Left hindlimb (tissue), 1 donor: ENCODE measurements at regions not wholly inside any gene's neighbourhood (a gene's known extent, or its start where the extent isn't known, plus 50 kb on each side); places are given as distances from the start of the nearest gene placed in this dataset.
"Not testable (repeated sequence)": the region's sequence is repeated elsewhere in the genome, so short reads cannot be mapped to it uniquely, and the experiment has no call there.

ENCODE experiments used
- DNase-seq: peaks from one replicate; pipeline ENCODE4 v3.0.0-alpha.2; 2018

- DNase-seq: not testable (repeated sequence)
These were observed 72.1 kb downstream of the OGFRL1 start for GRCh38 chr6:71360556-71361335.

DNA sequence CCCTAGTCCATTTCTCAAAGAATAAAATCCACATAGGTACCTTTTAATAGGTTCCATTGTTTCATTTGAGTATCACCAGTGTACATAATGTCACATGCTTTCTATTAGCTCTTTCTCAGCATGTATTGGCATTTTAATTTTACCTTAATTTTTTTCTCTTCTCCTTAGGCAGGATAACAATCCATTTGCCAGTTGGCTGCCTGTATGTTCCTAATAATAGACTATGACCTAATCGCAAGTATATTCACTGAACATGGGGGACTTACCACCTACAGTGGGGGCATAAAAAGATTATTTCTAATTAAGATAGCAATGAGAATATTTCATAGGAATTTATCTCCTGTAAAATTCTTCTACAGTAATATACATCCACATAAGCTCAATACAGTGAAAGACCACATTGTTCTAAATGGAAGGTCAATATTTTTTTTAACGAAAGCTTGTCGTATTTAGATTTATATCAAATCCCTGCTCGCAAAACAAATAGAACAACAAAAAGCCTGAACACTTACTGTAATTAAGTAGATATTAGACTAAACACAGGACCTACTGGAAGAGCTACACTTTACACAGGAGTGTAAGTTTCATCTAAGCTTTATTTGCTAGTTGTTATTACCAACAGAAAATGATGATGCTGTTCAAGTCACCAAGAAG, 76.4 kb downstream of the OGFRL1 start:
- DNase-seq: no peak

GRCh38 chr6:71367756-71368155, 79.1 kb downstream of the OGFRL1 start:
- DNase-seq: no peak

GRCh38 chr6:71368284-71368683, 79.7 kb downstream of the OGFRL1 start:
- DNase-seq: no peak

GRCh38 chr6:71371559-71371958, 82.9 kb downstream of the OGFRL1 start:
- no peak for DNase-seq

DNA sequence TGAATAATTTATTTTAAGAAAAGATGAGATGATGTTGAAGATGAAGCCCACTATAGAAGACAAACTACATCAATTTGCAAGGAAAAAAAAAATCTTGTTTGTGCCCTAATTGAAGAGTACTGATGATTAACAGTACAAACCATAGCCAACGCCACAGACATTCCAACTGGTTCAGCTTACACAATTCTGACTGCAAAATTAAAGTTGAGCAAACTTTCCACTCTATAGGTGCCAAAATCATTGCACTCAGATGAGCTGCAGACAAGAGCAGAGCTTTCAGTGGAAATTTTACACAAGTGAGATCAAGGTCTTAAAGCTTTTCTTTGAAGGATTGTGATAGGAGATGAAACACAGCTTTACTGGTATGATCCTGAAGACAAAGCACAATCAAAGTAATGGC, 85.3 kb downstream of the OGFRL1 start:
- DNase-seq: no peak

GRCh38 chr6:71375676-71376075, 87.1 kb downstream of the OGFRL1 start:
- no peak for DNase-seq

GRCh38 chr6:71376830-71377229, 88.2 kb downstream of the OGFRL1 start:
- no peak for DNase-seq

DNA sequence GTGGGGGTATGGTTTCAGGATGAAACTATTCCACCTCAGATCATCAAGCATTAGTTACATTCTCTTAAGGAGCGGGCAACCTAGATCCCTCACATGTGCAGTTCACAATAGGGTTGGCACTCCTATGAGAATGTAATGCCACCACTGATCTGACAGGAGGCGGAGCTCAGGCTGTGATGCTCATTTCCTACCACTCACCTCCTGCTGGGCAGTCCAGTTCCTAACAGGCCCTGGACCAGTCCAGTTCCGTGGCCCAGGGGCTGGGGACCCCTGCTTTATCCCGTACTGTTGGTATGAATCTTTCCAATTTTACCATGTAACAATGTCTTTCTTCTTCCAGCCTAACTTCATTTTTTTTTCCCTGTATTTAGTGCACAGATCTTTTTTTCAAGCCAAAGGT, 94.9 kb downstream of the OGFRL1 start:
- DNase-seq: no peak

GRCh38 chr6:71383901-71384489, 95.4 kb downstream of the OGFRL1 start:
- DNase-seq: no peak

GRCh38 chr6:71385111-71385822, 96.7 kb downstream of the OGFRL1 start:
- DNase-seq: no peak

DNA sequence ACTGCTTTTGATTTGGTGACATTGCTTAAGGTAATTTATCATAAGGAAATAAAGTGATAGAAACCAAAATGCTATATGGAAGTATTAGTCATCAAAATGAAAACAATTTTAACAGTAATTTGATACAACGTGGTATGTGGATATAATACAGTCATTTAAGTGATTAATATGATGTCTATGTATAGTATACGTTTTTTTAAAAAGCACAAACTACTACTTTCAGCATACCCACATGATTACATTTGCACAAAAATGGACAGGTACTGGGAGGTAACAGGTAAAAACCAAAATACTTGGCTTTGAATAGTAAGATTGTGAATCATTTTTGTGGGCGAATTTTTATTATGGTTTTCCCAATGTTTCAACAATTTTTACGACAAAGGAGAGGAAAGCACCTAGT, 97.6 kb downstream of the OGFRL1 start:
- DNase-seq: no peak

DNA sequence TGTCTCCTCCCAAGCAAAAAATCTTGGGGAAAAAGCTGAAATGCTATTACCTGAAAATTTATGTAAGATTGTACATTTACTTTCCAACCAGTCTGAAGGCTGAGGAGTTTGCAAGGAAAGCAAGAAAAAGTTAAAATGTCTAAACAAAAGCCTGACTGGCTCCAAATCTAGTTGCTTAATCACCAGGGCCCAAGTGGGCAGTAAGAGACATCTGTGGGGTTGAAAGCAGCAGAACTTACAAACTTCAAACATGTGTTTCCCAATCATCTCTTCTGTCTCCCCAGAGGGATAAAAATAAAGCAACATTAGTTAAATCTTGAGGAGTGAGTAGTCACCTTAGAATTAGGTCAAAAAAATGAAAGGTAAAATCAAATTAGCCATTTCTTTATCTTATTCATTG, 98.6 kb downstream of the OGFRL1 start:
- DNase-seq: no peak

DNA sequence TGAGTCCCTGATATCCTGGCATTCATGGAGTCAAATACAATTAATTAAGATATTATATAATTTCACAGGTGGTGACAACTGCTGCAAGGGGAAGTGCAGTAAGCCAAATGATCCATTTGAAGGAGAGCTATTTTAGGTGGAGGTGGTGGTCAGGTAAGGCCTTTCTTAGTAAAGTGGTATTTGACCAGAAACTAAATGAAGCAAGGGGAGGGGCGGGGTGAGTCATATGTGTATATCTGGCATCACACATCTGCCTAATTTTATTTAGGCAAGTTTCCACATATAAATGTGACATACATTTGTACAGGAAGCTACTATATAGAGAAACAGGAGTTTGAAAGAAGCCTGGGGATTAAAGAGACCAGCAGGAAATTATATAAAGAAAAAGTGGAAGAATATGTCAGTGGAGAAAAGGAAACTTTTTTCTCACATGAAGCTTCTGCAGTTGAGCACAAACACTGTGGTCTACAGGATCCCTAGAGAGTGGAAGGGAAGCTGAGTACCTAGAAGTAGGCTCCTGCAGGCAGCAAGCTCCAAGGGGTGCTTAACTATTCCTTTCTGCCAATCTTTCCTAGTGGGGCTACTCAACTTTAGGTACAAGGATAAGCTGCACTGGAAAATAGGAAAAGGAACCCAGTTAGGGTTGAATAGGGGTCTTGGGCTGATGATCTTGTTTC, 99.6 kb downstream of the OGFRL1 start:
- no peak for DNase-seq

- no peak for DNase-seq
These were observed 100.4 kb downstream of the OGFRL1 start for GRCh38 chr6:71388856-71389527.

DNA sequence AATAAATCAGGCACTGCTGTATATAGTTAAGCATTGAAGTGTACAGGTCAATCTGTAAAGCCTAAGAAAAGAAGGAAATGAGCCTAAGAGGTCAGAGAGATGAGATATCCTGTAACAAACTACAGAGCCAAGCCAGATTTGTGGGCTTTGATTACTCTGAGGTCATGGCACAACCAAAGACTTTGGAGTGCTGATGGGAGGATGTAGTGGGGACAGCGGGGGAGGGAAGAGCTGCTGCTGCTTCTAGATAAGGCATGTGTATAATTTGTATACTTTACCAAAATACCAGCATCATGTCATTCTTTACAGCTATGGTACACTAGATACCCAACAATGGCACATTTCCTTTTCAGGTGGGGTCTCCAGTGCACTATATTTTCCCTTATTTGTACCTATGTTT, 102.5 kb downstream of the OGFRL1 start:
- no peak for DNase-seq

DNA sequence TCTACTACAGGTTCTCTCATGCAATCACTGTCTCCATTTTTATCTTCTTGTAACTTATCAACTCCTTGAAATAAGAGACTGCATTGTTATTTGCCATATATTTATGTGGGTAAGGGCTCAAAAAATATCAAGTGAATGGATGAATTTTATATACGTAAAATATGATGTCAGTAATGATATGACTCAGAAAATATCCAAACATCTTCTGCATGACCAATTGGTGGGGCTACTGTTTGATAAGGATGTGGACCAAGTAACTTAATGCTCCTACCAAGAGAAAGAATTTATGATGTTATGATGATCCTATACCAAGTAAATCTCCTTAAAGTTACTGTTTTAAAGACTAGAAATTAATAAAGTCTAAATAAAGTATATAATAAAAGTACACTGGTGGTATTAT, 103.7 kb downstream of the OGFRL1 start:
- DNase-seq: no peak

DNA sequence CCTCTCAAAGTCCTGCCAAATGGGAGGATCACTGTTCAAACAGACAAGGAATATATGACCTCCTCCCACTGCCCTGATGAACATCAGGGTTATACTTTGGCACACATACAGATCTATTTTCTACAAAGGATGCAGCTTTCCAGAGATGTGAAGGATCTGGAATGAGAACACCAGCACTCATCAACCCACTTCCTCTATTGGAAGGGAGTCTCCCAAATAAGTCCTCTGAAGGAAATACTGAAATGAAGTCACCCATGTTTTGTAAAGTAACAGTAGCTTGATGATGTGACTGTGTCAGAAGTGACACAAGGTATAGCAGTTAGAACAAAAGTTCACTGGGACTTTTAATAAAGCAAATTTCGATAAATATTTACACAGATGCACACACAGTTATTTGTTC, 104.9 kb downstream of the OGFRL1 start:
- no peak for DNase-seq

GRCh38 chr6:71393981-71394432, 105.4 kb downstream of the OGFRL1 start:
- no peak for DNase-seq

DNA sequence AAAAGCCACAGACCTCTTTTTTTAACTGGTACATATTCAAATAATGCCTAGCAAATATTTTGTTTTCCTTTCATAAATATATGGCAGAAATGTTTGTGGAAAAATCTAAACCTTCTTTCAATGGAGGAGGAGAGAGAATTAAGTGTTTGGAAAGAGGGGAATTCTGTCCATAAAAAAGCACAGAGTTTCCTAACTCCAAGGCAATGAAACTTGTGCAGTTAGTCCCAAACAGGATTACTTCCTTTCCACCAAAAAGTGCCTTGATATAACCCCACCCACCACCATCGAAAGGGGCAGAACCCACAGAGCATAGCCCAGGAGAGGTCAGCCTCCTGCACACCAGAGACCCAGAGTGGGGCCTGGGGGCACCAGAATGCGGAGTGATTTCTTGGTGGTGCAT, 106.3 kb downstream of the OGFRL1 start:
- DNase-seq: no peak

GRCh38 chr6:71395731-71396409, 107.3 kb downstream of the OGFRL1 start:
- DNase-seq: no peak

DNA sequence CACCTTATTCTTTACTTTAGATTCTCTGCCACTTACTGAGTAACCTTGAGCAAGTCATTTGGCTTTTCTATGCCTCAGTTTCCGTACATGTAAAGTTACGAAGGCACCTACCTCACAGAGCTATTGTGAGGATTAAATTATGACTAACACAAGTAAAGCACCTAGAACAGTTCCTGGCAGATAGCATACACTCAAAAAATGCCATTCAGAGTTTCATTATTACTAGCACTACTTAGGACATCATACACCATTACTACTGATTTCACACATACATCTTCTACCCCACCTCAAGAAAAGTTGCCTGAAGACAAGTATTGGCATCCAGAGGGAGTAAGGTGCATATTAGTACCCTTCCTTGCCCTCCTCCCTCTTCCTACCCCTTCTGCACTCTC, 107.8 kb downstream of the OGFRL1 start:
- DNase-seq: no peak
